ENCODE measurements at regions not wholly inside any gene's neighbourhood (a gene's known extent, or its start where the extent isn't known, plus 50 kb on each side); places are given as distances from the start of the nearest gene placed in this dataset.
"Not testable (repeated sequence)": the region's sequence is repeated elsewhere in the genome, so short reads cannot be mapped to it uniquely, and the experiment has no call there.

GRCh38 chr4:19021617-19022016 is 1000.1 kb upstream of the LCORL start:
- H3K9me2 ChIP-seq (replicated peaks; ENCODE audit: low read depth, low read length), result no peaks in the 10 kb centered on the region
- no peaks in the 10 kb centered on the region for H3K36me3 ChIP-seq (ENCODE audit: insufficient read depth, low read length)
- no peak overlapping the region for H3K9ac ChIP-seq (ENCODE audit: low read depth, low read length, poor library complexity, severe bottlenecking)
- H3K27me3 ChIP-seq (ENCODE audit: insufficient read depth, low read length, poor library complexity, severe bottlenecking), result no peaks in the 10 kb centered on the region
- H3F3A ChIP-seq (ENCODE audit: low read depth), result no peaks in the 10 kb centered on the region
- no peak for TF ChIP-seq CTCF (conservative IDR thresholded peaks at IDR 0.05; ENCODE audit: low read length)
- TF ChIP-seq EZH2phosphoT487 (IDR thresholded peaks at IDR 0.05; ENCODE audit: borderline replicate concordance), result no peak
- H3K4me3 ChIP-seq (ENCODE audit: low read length, poor library complexity, severe bottlenecking), result no peak overlapping the region
- no peaks in the 10 kb centered on the region for H3K79me2 ChIP-seq (ENCODE audit: insufficient read depth, low read length)
- no peaks in the 10 kb centered on the region for H3K9me3 ChIP-seq (ENCODE audit: insufficient read depth, low read depth, low read length)
- no peaks in the 10 kb centered on the region for H3K4me1 ChIP-seq (ENCODE audit: insufficient read depth, low read length, poor library complexity, severe bottlenecking)
- H4K20me1 ChIP-seq (ENCODE audit: insufficient read depth, low read length, poor library complexity, severe bottlenecking), result no peaks in the 10 kb centered on the region
- H2AFZ ChIP-seq (ENCODE audit: low read length), result no peak overlapping the region
- H3K4me2 ChIP-seq (ENCODE audit: low read depth, low read length, poor library complexity, severe bottlenecking), result no peak overlapping the region

- not testable (repeated sequence) for H3K27me3 ChIP-seq (ENCODE audit: insufficient read depth, low read length, poor library complexity, severe bottlenecking); H3F3A ChIP-seq (ENCODE audit: low read depth); H3K36me3 ChIP-seq (ENCODE audit: insufficient read depth, low read length); H3K79me2 ChIP-seq (ENCODE audit: insufficient read depth, low read length); H4K20me1 ChIP-seq (ENCODE audit: insufficient read depth, low read length, poor library complexity, severe bottlenecking); H3K4me3 ChIP-seq (ENCODE audit: low read length, poor library complexity, severe bottlenecking); H2AFZ ChIP-seq (ENCODE audit: low read length); H3K9me2 ChIP-seq (replicated peaks; ENCODE audit: low read depth, low read length); H3K4me1 ChIP-seq (ENCODE audit: insufficient read depth, low read length, poor library complexity, severe bottlenecking); H3K9ac ChIP-seq (ENCODE audit: low read depth, low read length, poor library complexity, severe bottlenecking); H3K9me3 ChIP-seq (ENCODE audit: insufficient read depth, low read depth, low read length); H3K4me2 ChIP-seq (ENCODE audit: low read depth, low read length, poor library complexity, severe bottlenecking)
Observed at GRCh38 chr4:19016550-19016949, 995.0 kb upstream of the LCORL start.

GRCh38 chr4:19014594-19014993 is 993.0 kb upstream of the LCORL start:
- Histone ChIP-seq H3F3A (ENCODE audit: low read depth) (no peaks in the 10 kb centered on the region), H4K20me1 (ENCODE audit: insufficient read depth, low read length, poor library complexity, severe bottlenecking) (no peaks in the 10 kb centered on the region), H3K9me3 (ENCODE audit: insufficient read depth, low read depth, low read length) (no peaks in the 10 kb centered on the region), H3K36me3 (ENCODE audit: insufficient read depth, low read length) (no peaks in the 10 kb centered on the region), H2AFZ (ENCODE audit: low read length) (no peak overlapping the region), H3K4me2 (ENCODE audit: low read depth, low read length, poor library complexity, severe bottlenecking) (no peak overlapping the region), H3K9me2 (replicated peaks; ENCODE audit: low read depth, low read length) (no peaks in the 10 kb centered on the region), H3K4me1 (ENCODE audit: insufficient read depth, low read length, poor library complexity, severe bottlenecking) (no peaks in the 10 kb centered on the region), H3K27me3 (ENCODE audit: insufficient read depth, low read length, poor library complexity, severe bottlenecking) (no peaks in the 10 kb centered on the region), H3K4me3 (ENCODE audit: low read length, poor library complexity, severe bottlenecking) (no peak overlapping the region), H3K9ac (ENCODE audit: low read depth, low read length, poor library complexity, severe bottlenecking) (no peak overlapping the region), H3K79me2 (ENCODE audit: insufficient read depth, low read length) (no peaks in the 10 kb centered on the region)
- TF ChIP-seq EZH2phosphoT487 (IDR thresholded peaks at IDR 0.05; ENCODE audit: borderline replicate concordance) (no peak), CTCF (conservative IDR thresholded peaks at IDR 0.05; ENCODE audit: low read length) (no peak)

- Histone ChIP-seq H3K4me1 (ENCODE audit: insufficient read depth, low read length, poor library complexity, severe bottlenecking) (no peaks in the 10 kb centered on the region), H3K27me3 (ENCODE audit: insufficient read depth, low read length, poor library complexity, severe bottlenecking) (no peaks in the 10 kb centered on the region), H3K4me3 (ENCODE audit: low read length, poor library complexity, severe bottlenecking) (no peak overlapping the region), H2AFZ (ENCODE audit: low read length) (no peak overlapping the region), H4K20me1 (ENCODE audit: insufficient read depth, low read length, poor library complexity, severe bottlenecking) (no peaks in the 10 kb centered on the region), H3K9me2 (replicated peaks; ENCODE audit: low read depth, low read length) (no peaks in the 10 kb centered on the region), H3K4me2 (ENCODE audit: low read depth, low read length, poor library complexity, severe bottlenecking) (no peak overlapping the region), H3K9me3 (ENCODE audit: insufficient read depth, low read depth, low read length) (0 out of 2 replicates have a peak, but pooled peaks cover 3% of the 10 kb centered on the region), H3K36me3 (ENCODE audit: insufficient read depth, low read length) (no peaks in the 10 kb centered on the region), H3K9ac (ENCODE audit: low read depth, low read length, poor library complexity, severe bottlenecking) (no peak overlapping the region), H3F3A (ENCODE audit: low read depth) (no peaks in the 10 kb centered on the region), H3K79me2 (ENCODE audit: insufficient read depth, low read length) (no peaks in the 10 kb centered on the region)
- TF ChIP-seq CTCF (conservative IDR thresholded peaks at IDR 0.05; ENCODE audit: low read length) (no peak), EZH2phosphoT487 (IDR thresholded peaks at IDR 0.05; ENCODE audit: borderline replicate concordance) (no peak)
Observed at GRCh38 chr4:19010761-19011160, 989.2 kb upstream of the LCORL start.

Data from Loucy (cell line).